ENCODE measurements at regions not wholly inside any gene's neighbourhood (a gene's known extent, or its start where the extent isn't known, plus 50 kb on each side); places are given as distances from the start of the nearest gene placed in this dataset.

- no peaks in the 10 kb centered on the region for H3K36me3 ChIP-seq (ENCODE audit: insufficient read depth, low read length)
- no peak overlapping the region for H3K4me3 ChIP-seq (ENCODE audit: low read length)
- H3K4me2 ChIP-seq (ENCODE audit: low read length), result no peak overlapping the region
- peaks cover 48% of the 10 kb centered on the region for H3K27me3 ChIP-seq (ENCODE audit: control insufficient read depth, insufficient read depth, low read length)
- no peak overlapping the region for H3K9ac ChIP-seq (ENCODE audit: low read depth, low read length)
- H3K4me1 ChIP-seq (ENCODE audit: control insufficient read depth, insufficient read depth, low read length), result no peaks in the 10 kb centered on the region
- H3K9me3 ChIP-seq (replicated peaks; ENCODE audit: low read length), result no peaks in the 10 kb centered on the region
These were observed 146.7 kb upstream of the ID4 start for GRCh38 chr6:19690325-19691075.

GRCh38 chr6:19691465-19692167 is 145.6 kb upstream of the ID4 start:
- peaks cover 48% of the 10 kb centered on the region for H3K27me3 ChIP-seq (ENCODE audit: control insufficient read depth, insufficient read depth, low read length)
- peak overlapping the region; percentile 90 for H3K4me2 ChIP-seq (ENCODE audit: low read length)
- H3K4me1 ChIP-seq (ENCODE audit: control insufficient read depth, insufficient read depth, low read length), result no peaks in the 10 kb centered on the region
- no peaks in the 10 kb centered on the region for H3K9me3 ChIP-seq (replicated peaks; ENCODE audit: low read length)
- no peaks in the 10 kb centered on the region for H3K36me3 ChIP-seq (ENCODE audit: insufficient read depth, low read length)
- peak overlapping the region; percentile 68 for H3K4me3 ChIP-seq (ENCODE audit: low read length)
- no peak overlapping the region for H3K9ac ChIP-seq (ENCODE audit: low read depth, low read length)

GRCh38 chr6:19692506-19693298 is 144.5 kb upstream of the ID4 start:
- Histone ChIP-seq H3K4me1 (ENCODE audit: control insufficient read depth, insufficient read depth, low read length) (peaks cover under 1% of the 10 kb centered on the region), H3K4me2 (ENCODE audit: low read length) (no peak overlapping the region), H3K4me3 (ENCODE audit: low read length) (no peak overlapping the region), H3K9ac (ENCODE audit: low read depth, low read length) (no peak overlapping the region), H3K9me3 (replicated peaks; ENCODE audit: low read length) (no peaks in the 10 kb centered on the region), H3K36me3 (ENCODE audit: insufficient read depth, low read length) (no peaks in the 10 kb centered on the region), H3K27me3 (ENCODE audit: control insufficient read depth, insufficient read depth, low read length) (peaks cover 48% of the 10 kb centered on the region)

GRCh38 chr6:19694697-19695096 is 142.5 kb upstream of the ID4 start:
- H3K4me2 ChIP-seq (ENCODE audit: low read length), result no peak overlapping the region
- no peak overlapping the region for H3K4me3 ChIP-seq (ENCODE audit: low read length)
- no peaks in the 10 kb centered on the region for H3K9me3 ChIP-seq (replicated peaks; ENCODE audit: low read length)
- peaks cover 5% of the 10 kb centered on the region for H3K4me1 ChIP-seq (ENCODE audit: control insufficient read depth, insufficient read depth, low read length)
- peaks cover 41% of the 10 kb centered on the region for H3K27me3 ChIP-seq (ENCODE audit: control insufficient read depth, insufficient read depth, low read length)
- H3K36me3 ChIP-seq (ENCODE audit: insufficient read depth, low read length), result no peaks in the 10 kb centered on the region
- no peak overlapping the region for H3K9ac ChIP-seq (ENCODE audit: low read depth, low read length)

GRCh38 chr6:19697744-19698290 is 139.4 kb upstream of the ID4 start:
- Histone ChIP-seq H3K36me3 (ENCODE audit: insufficient read depth, low read length) (no peaks in the 10 kb centered on the region), H3K4me3 (ENCODE audit: low read length) (no peak overlapping the region), H3K9me3 (replicated peaks; ENCODE audit: low read length) (no peaks in the 10 kb centered on the region), H3K9ac (ENCODE audit: low read depth, low read length) (no peak overlapping the region), H3K27me3 (ENCODE audit: control insufficient read depth, insufficient read depth, low read length) (peaks cover 10% of the 10 kb centered on the region), H3K4me1 (ENCODE audit: control insufficient read depth, insufficient read depth, low read length) (peaks cover 5% of the 10 kb centered on the region), H3K4me2 (ENCODE audit: low read length) (no peak overlapping the region)

- H3K27me3 ChIP-seq (ENCODE audit: control insufficient read depth, insufficient read depth, low read length), result no peaks in the 10 kb centered on the region
- H3K4me2 ChIP-seq (ENCODE audit: low read length), result no peak overlapping the region
- H3K9me3 ChIP-seq (replicated peaks; ENCODE audit: low read length), result no peaks in the 10 kb centered on the region
- no peak overlapping the region for H3K9ac ChIP-seq (ENCODE audit: low read depth, low read length)
- H3K36me3 ChIP-seq (ENCODE audit: insufficient read depth, low read length), result no peaks in the 10 kb centered on the region
- no peak overlapping the region for H3K4me3 ChIP-seq (ENCODE audit: low read length)
- peaks cover 5% of the 10 kb centered on the region for H3K4me1 ChIP-seq (ENCODE audit: control insufficient read depth, insufficient read depth, low read length)
These were observed 137.2 kb upstream of the ID4 start for GRCh38 chr6:19699932-19700331.

- Histone ChIP-seq H3K4me2 (ENCODE audit: low read length) (no peak overlapping the region), H3K9ac (ENCODE audit: low read depth, low read length) (no peak overlapping the region), H3K4me1 (ENCODE audit: control insufficient read depth, insufficient read depth, low read length) (peaks cover 7% of the 10 kb centered on the region), H3K9me3 (replicated peaks; ENCODE audit: low read length) (no peaks in the 10 kb centered on the region), H3K27me3 (ENCODE audit: control insufficient read depth, insufficient read depth, low read length) (no peaks in the 10 kb centered on the region), H3K4me3 (ENCODE audit: low read length) (no peak overlapping the region), H3K36me3 (ENCODE audit: insufficient read depth, low read length) (no peaks in the 10 kb centered on the region)
These were observed 131.6 kb upstream of the ID4 start for GRCh38 chr6:19705606-19706005.

GRCh38 chr6:19712012-19712688 is 125.0 kb upstream of the ID4 start:
- Histone ChIP-seq H3K4me2 (ENCODE audit: low read length) (no peak overlapping the region), H3K9me3 (replicated peaks; ENCODE audit: low read length) (no peaks in the 10 kb centered on the region), H3K36me3 (ENCODE audit: insufficient read depth, low read length) (no peaks in the 10 kb centered on the region), H3K9ac (ENCODE audit: low read depth, low read length) (no peak overlapping the region), H3K4me1 (ENCODE audit: control insufficient read depth, insufficient read depth, low read length) (no peaks in the 10 kb centered on the region), H3K27me3 (ENCODE audit: control insufficient read depth, insufficient read depth, low read length) (no peaks in the 10 kb centered on the region), H3K4me3 (ENCODE audit: low read length) (no peak overlapping the region)

GRCh38 chr6:19712998-19713397 is 124.2 kb upstream of the ID4 start:
- H3K36me3 ChIP-seq (ENCODE audit: insufficient read depth, low read length), result no peaks in the 10 kb centered on the region
- H3K4me2 ChIP-seq (ENCODE audit: low read length), result no peak overlapping the region
- H3K9me3 ChIP-seq (replicated peaks; ENCODE audit: low read length), result no peaks in the 10 kb centered on the region
- no peak overlapping the region for H3K4me3 ChIP-seq (ENCODE audit: low read length)
- no peaks in the 10 kb centered on the region for H3K27me3 ChIP-seq (ENCODE audit: control insufficient read depth, insufficient read depth, low read length)
- H3K9ac ChIP-seq (ENCODE audit: low read depth, low read length), result no peak overlapping the region
- no peaks in the 10 kb centered on the region for H3K4me1 ChIP-seq (ENCODE audit: control insufficient read depth, insufficient read depth, low read length)

- Histone ChIP-seq H3K9ac (ENCODE audit: low read depth, low read length) (no peak overlapping the region), H3K4me1 (ENCODE audit: control insufficient read depth, insufficient read depth, low read length) (no peaks in the 10 kb centered on the region), H3K27me3 (ENCODE audit: control insufficient read depth, insufficient read depth, low read length) (no peaks in the 10 kb centered on the region), H3K36me3 (ENCODE audit: insufficient read depth, low read length) (no peaks in the 10 kb centered on the region), H3K4me3 (ENCODE audit: low read length) (no peak overlapping the region), H3K4me2 (ENCODE audit: low read length) (no peak overlapping the region), H3K9me3 (replicated peaks; ENCODE audit: low read length) (no peaks in the 10 kb centered on the region)
These were observed 123.8 kb upstream of the ID4 start for GRCh38 chr6:19713411-19713810.

GRCh38 chr6:19713984-19714383 is 123.2 kb upstream of the ID4 start:
- H3K4me3 ChIP-seq (ENCODE audit: low read length), result no peak overlapping the region
- no peak overlapping the region for H3K9ac ChIP-seq (ENCODE audit: low read depth, low read length)
- H3K36me3 ChIP-seq (ENCODE audit: insufficient read depth, low read length), result no peaks in the 10 kb centered on the region
- no peaks in the 10 kb centered on the region for H3K4me1 ChIP-seq (ENCODE audit: control insufficient read depth, insufficient read depth, low read length)
- H3K27me3 ChIP-seq (ENCODE audit: control insufficient read depth, insufficient read depth, low read length), result no peaks in the 10 kb centered on the region
- H3K9me3 ChIP-seq (replicated peaks; ENCODE audit: low read length), result no peaks in the 10 kb centered on the region
- H3K4me2 ChIP-seq (ENCODE audit: low read length), result no peak overlapping the region

Data from skeletal muscle satellite cell (primary cell).